Coronary artery (tissue), 2 donors: ENCODE measurements at regions not wholly inside any gene's neighbourhood (a gene's known extent, or its start where the extent isn't known, plus 50 kb on each side); places are given as distances from the start of the nearest gene placed in this dataset.
A peak's percentile ranks its signal among the peaks of the same experiment; 100 is the strongest.

Source experiments
- DNase-seq: peaks from one replicate; pipeline ENCODE4 v3.0.0-alpha.2; 2017; ENCODE audit warnings: low spot score
- H3K27ac ChIP-seq, 2 donors: fragments of 200-600 bp; sonication (generic); one replicate each; pipeline ENCODE4 v1.5.1; 2016 to 2019
- H3K4me3 ChIP-seq: fragments of 200-600 bp; sonication (generic); 2 replicates; pipeline ENCODE4 v1.5.1; 2016; ENCODE audit warnings: mild to moderate bottlenecking, moderate library complexity
- TF ChIP-seq, protein P1 (sequence below): fragments of 200-600 bp; sonication (generic); IDR thresholded peaks from one replicate; pipeline ENCODE4 v1.5.1; 2019; ENCODE audit warnings: antibody characterized with exemption

DNA sequence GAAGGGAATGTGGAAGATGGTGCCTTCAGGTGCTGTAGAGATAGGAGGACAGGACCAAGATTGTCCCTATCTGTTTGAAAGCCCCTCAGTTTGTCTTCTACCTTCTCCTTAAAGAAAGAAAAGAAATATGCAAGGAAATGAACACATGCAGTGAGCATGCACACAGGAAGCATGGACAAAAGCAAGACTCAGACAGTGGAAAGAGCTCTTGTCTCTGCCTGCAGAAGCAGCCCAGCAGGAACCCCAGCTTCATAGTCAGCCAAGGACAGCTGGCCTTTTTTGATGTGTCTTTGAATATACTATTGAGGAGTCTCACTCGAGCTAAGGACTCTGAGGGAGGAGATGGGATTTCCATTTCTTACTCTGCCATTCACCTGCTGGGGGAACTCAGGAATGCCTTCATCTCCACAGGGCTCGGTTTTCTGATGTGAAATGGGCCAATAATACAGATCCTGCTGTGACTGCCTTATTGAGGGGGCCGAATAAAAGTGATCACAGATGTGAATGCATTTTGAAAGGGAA lies 132.5 kb upstream of the ADRA1B start:
- H3K27ac ChIP-seq: peak overlapping the region in 1 of 2 donors; percentile 36
- TF ChIP-seq, protein P1, sequence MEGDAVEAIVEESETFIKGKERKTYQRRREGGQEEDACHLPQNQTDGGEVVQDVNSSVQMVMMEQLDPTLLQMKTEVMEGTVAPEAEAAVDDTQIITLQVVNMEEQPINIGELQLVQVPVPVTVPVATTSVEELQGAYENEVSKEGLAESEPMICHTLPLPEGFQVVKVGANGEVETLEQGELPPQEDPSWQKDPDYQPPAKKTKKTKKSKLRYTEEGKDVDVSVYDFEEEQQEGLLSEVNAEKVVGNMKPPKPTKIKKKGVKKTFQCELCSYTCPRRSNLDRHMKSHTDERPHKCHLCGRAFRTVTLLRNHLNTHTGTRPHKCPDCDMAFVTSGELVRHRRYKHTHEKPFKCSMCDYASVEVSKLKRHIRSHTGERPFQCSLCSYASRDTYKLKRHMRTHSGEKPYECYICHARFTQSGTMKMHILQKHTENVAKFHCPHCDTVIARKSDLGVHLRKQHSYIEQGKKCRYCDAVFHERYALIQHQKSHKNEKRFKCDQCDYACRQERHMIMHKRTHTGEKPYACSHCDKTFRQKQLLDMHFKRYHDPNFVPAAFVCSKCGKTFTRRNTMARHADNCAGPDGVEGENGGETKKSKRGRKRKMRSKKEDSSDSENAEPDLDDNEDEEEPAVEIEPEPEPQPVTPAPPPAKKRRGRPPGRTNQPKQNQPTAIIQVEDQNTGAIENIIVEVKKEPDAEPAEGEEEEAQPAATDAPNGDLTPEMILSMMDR: no peak
- DNase-seq: no peak

GRCh38 chr5:159784993-159785392 lies 131.3 kb upstream of the ADRA1B start:
- Histone ChIP-seq H3K27ac (no peak overlapping the region), H3K4me3 (no peak overlapping the region)
- DNase-seq: no peak
- TF ChIP-seq, protein P1: no peak

More for the DNA sequence above, 132.5 kb upstream of the ADRA1B start:
- H3K4me3 ChIP-seq: no peak overlapping the region

DNA sequence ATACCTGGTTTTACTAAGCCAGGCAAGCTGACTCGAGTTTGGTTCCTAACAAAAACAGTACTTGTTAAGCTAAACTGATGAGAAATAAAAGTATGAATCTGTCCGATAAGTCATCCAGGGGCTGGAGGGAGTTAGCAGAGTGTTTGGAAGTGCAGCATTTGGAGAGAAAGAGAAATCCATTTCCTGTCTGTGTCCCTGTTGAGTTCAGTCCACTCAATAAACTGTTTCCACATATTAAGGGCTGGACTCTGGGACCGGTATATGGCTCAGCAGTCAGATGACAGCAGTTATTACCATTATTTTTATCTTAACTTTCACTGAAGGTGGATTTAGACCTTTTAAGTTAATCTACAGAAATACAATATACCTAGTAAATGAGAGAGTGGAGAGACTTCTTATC lies 130.6 kb upstream of the ADRA1B start:
- H3K27ac ChIP-seq: peak overlapping the region in 1 of 2 donors; percentile 12
- H3K4me3 ChIP-seq: no peak overlapping the region
- no peak for DNase-seq
- TF ChIP-seq, protein P1: no peak

GRCh38 chr5:159786201-159786600 lies 130.1 kb upstream of the ADRA1B start:
- Histone ChIP-seq H3K4me3 (no peak overlapping the region), H3K27ac (peak overlapping the region; percentile 12 to 33)
- DNase-seq: no peak
- TF ChIP-seq, protein P1: no peak

- TF ChIP-seq, protein P1: no peak
- H3K4me3 ChIP-seq: no peak overlapping the region
- H3K27ac ChIP-seq: peak overlapping the region; percentile 12 to 68
- DNase-seq: no peak
Measured at GRCh38 chr5:159786901-159787691, 129.2 kb upstream of the ADRA1B start.

- Histone ChIP-seq H3K4me3 (no peak overlapping the region), H3K27ac (peak overlapping the region; percentile 6 to 66)
- TF ChIP-seq, protein P1: no peak
- no peak for DNase-seq
Measured at GRCh38 chr5:159787837-159788236, 128.4 kb upstream of the ADRA1B start.

DNA sequence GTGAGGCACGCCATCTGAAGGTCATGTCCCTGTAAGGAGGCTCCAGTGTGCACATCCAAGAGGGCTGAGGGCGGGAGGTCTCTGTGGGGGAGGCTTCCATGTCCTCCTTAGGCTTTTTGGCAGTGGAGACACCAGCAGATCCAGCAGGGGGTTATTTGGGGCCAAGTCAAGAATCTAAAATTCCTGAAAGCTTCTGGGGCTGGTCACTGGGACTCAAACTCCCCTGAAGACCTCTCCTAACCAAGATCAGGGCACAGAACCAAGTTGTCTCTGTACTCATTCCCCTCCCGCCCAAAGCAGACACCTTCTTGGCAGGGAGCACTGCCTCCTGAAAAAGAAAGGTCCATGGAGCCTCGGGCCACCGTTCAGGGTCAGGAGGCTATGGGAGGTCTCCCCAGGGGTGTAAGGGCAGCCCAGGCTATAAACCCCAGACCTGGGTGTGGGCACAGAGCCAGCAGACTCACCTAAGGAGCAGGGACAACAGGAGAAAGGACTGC lies 127.4 kb upstream of the ADRA1B start:
- H3K4me3 ChIP-seq: no peak overlapping the region
- DNase-seq: no peak
- H3K27ac ChIP-seq: peak overlapping the region in 1 of 2 donors; percentile 31
- TF ChIP-seq, protein P1: no peak
